Naive B cell (primary cell): ENCODE measurements at regions not wholly inside any gene's neighbourhood (a gene's known extent, or its start where the extent isn't known, plus 50 kb on each side); places are given as distances from the start of the nearest gene placed in this dataset.
A peak's percentile ranks its signal among the peaks of the same experiment; 100 is the strongest.
"Not testable (repeated sequence)": the region's sequence is repeated elsewhere in the genome, so short reads cannot be mapped to it uniquely, and the experiment has no call there.

ENCODE experiments used
- ATAC-seq, 2 donors: fragments of 150-1000 bp; cut with Tn5 transposase; 2 replicates each; pipeline ENCODE4 v1.10.0; 2021; ENCODE audit warnings: low read depth in 2 of 2, mild to moderate bottlenecking in 2 of 2, moderate library complexity in 2 of 2
- DNase-seq: peaks from one replicate; pipeline ENCODE4 v3.0.0; 2022
- H3K27ac Mint-ChIP-seq, 6 donors: one replicate each; pipeline ENCODE4 v1.8.0; 2020 to 2022; ENCODE audit warnings: mild to moderate bottlenecking in 6 of 6, mixed read lengths in 6 of 6, moderate library complexity in 5 of 6, inconsistent platforms in 2 of 6
- H3K27me3 Mint-ChIP-seq, 3 donors: one replicate each; pipeline ENCODE4 v1.8.0; 2021 to 2022; ENCODE audit warnings: mixed read lengths in 3 of 3, mild to moderate bottlenecking in 1 of 3
- H3K36me3 Mint-ChIP-seq, 2 donors: one replicate each; pipeline ENCODE4 v1.8.0; 2020 to 2022; ENCODE audit warnings: mixed read lengths in 2 of 2, inconsistent platforms in 1 of 2, mild to moderate bottlenecking in 1 of 2
- H3K4me1 Mint-ChIP-seq, 3 donors: one replicate each; pipeline ENCODE4 v1.8.0; 2020 to 2022; ENCODE audit warnings: mixed read lengths in 3 of 3, inconsistent platforms in 1 of 3, mild to moderate bottlenecking in 1 of 3, moderate library complexity in 1 of 3
- H3K4me3 Mint-ChIP-seq, 8 donors: one replicate each; pipeline ENCODE4 v1.8.0; 2020 to 2022; ENCODE audit warnings: mild to moderate bottlenecking in 8 of 8, mixed read lengths in 8 of 8, moderate library complexity in 8 of 8, inconsistent platforms in 2 of 8
- H3K9me3 Mint-ChIP-seq, 7 donors: one replicate each; pipeline ENCODE4 v1.8.0; 2020 to 2022; ENCODE audit warnings: mixed read lengths in 7 of 7, mild to moderate bottlenecking in 5 of 7, inconsistent platforms in 2 of 7, moderate library complexity in 1 of 7

DNA sequence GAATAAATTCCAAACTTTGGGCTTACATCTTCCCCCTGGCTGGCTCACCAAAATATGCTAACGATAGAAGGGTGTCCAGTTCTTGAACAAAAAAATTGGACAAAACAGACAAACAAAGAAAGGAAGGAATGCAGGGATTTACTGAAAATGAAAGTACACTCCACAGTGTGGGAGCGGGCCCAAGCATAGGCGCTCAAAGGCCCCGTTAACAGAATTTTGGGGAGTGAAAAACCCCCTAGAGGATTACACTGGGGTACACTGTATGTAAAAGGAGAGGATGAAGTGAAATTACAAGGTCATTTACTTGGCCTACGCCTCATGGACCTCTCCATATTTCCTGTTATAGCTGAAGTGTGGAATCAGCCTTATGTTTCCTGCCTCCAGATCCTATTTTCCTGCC lies 899.7 kb downstream of the DSC3 start:
- no peak for ATAC-seq
- H3K9me3 Mint-ChIP-seq, result peaks cover 4 to 13% (median 5%) of the 10 kb centered on the region in 7 donors
- H3K4me3 Mint-ChIP-seq, result no peak overlapping the region

DNA sequence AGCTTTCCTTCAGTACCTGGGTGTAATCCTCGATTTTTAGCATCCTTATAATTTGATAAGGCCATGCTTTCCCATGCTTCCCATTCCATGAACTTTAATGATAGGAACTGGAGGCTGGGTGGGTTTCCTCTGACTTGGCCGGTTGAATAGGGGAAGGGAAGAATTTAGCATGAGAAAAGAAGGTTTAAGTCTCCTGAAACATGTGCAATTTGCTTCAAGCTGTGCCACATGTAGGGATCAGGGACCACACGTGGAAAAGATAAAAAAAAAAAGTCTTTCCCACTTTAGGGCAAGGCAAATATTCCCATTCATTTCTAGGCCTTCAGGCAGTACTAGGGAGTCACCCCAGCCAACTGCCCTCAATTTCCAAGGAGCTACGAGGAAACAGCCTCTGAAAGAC lies 900.3 kb downstream of the DSC3 start:
- no peaks in the 10 kb centered on the region for H3K36me3 Mint-ChIP-seq
- no peak for ATAC-seq
- H3K9me3 Mint-ChIP-seq, result peaks cover 4 to 13% (median 5%) of the 10 kb centered on the region in 7 donors
- H3K27me3 Mint-ChIP-seq, result no peaks in the 10 kb centered on the region
- no peak for DNase-seq
- H3K4me1 Mint-ChIP-seq, result peaks cover 0 to 7% (median 5%) of the 10 kb centered on the region in 3 donors
- no peak overlapping the region for H3K4me3 Mint-ChIP-seq
- no peak overlapping the region for H3K27ac Mint-ChIP-seq

More for the DNA sequence above, 899.7 kb downstream of the DSC3 start:
- Mint-ChIP-seq H3K4me1 (peaks cover 5 to 7% (median 5%) of the 10 kb centered on the region in 3 donors), H3K27me3 (no peaks in the 10 kb centered on the region), H3K27ac (no peak overlapping the region), H3K36me3 (no peaks in the 10 kb centered on the region)
- DNase-seq, result no peak

DNA sequence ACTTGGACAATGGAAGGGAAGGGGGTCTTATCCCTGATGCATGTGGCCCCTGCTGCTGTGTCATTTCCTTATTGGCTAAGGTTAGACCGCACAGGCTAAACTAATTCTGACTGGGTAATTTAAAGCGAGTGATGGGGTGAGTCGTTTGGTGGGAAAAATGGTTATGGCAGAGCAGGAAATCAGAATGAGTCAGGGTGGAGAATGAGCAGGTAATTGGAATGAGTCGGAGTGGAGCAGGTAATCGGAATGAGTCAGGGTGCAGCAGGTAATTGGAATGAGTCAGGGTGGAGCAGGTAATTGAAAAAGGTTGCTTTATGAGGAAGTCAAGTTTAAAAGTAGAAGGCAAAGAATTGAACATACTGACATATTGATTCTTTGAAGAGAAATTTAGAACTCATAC lies 901.0 kb downstream of the DSC3 start:
- ATAC-seq, H3K27me3 Mint-ChIP-seq, H3K27ac Mint-ChIP-seq: not testable (repeated sequence)

DNA sequence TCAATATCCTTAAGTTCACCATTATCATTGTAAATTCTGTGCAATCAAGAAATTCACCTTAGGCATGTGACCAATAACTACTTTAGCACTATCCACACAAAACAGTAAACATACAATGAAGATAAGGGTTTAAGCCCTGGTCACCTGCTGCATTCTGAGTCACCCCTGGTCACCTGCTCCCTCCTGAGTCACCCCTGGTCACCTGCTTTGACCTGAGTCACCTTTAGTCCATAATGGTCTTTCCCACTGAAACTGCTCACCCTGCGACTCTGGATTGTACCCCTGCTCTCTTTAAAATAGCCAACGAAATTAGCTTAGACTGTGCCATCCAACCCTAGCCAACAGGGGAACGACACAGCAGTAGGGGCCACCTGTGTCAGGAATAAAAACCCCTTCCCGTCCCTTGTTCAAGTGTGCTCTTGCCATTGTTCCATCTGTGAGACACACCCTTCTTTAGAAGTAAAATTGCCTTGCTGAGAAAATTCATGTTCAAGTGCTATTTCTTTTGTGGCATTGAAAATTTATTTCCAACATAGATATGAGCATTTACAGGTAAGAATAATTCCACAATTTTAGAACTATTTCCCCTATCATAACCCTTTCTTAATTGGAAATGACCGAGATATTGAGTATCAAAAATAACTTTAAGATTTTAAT lies 902.8 kb downstream of the DSC3 start:
- no peaks in the 10 kb centered on the region for H3K36me3 Mint-ChIP-seq
- H3K4me3 Mint-ChIP-seq, result no peak overlapping the region
- H3K27ac Mint-ChIP-seq, result no peak overlapping the region
- DNase-seq, result no peak
- no peaks in the 10 kb centered on the region for H3K27me3 Mint-ChIP-seq
- H3K9me3 Mint-ChIP-seq, result peaks cover 4 to 12% (median 5%) of the 10 kb centered on the region in 7 donors
- H3K4me1 Mint-ChIP-seq, result peaks cover 0 to 5% (median 4%) of the 10 kb centered on the region in 3 donors
- no peak for ATAC-seq

More for the DNA sequence above, 901.0 kb downstream of the DSC3 start:
- H3K4me1 Mint-ChIP-seq, H3K36me3 Mint-ChIP-seq, H3K4me3 Mint-ChIP-seq, DNase-seq: not testable (repeated sequence)
- peaks cover 4 to 13% (median 5%) of the 10 kb centered on the region in 7 donors for H3K9me3 Mint-ChIP-seq

DNA sequence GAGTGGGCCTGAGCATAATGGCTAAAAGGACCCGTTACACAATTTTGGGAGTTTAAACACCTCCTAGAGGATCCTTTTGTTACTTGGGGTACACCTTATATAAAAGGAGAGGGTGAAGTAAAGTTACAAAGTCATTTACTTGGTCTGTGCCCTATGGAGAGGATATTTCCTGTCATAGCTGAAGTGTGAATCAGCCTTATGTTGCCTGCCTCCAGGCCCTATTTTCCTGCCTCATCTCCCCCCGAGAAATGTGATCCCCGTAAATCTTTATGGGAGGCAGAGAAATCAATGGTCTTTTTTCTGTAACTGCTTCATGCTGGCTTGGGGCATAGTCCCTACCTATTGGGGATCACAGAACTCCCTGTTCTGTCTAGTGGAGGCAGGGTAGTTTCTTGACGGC lies 906.6 kb downstream of the DSC3 start:
- Mint-ChIP-seq H3K27ac (no peak overlapping the region), H3K27me3 (no peaks in the 10 kb centered on the region), H3K4me3 (no peak overlapping the region), H3K9me3 (peaks cover 2 to 11% (median 8%) of the 10 kb centered on the region in 7 donors), H3K4me1 (no peaks in the 10 kb centered on the region), H3K36me3 (no peaks in the 10 kb centered on the region)
- no peak for ATAC-seq
- DNase-seq, result no peak

DNA sequence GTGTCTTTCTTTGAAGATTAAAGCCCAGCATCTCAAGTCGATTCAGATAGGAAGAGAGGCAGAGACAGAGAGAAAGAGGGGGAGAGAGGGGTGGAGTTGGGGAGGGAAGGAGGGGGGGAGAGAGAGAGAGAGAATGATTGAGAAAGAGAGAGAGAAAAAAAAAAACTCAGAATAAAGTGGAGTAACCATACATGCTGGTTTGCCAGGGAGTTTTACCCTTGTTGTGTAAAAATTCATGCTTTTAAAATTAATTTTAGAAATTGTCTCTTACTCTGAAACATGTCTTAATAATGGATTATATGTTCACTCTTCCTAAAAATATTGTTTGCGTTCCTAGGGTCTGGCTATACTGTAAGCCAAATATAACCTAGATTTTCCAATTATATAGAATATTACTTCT lies 908.5 kb downstream of the DSC3 start:
- Mint-ChIP-seq H3K27me3 (no peaks in the 10 kb centered on the region), H3K9me3 (peaks cover 0 to 15% (median 3%) of the 10 kb centered on the region in 7 donors), H3K27ac (no peak overlapping the region), H3K4me1 (no peaks in the 10 kb centered on the region), H3K36me3 (no peaks in the 10 kb centered on the region), H3K4me3 (no peak overlapping the region)
- no peak for ATAC-seq
- DNase-seq, result no peak

DNA sequence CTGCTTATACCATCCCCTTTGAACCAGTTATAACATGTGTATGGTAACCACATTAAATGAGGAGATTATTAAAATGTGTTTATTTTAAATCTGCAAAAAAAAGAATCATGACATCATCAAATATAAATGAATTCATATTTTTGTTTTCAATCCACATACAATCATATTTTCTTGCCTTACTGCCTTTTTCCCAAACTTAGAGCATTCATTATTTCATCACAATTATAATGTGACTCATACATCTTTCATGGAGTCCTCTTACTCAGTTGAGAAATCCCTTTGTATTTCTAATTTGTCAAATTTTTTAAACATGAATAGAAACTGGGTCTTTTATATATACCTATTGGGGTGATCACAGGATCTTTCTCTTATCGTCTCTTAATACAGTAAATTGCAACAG lies 909.6 kb downstream of the DSC3 start:
- Mint-ChIP-seq H3K27me3 (no peaks in the 10 kb centered on the region), H3K9me3 (peaks cover 0 to 15% (median 3%) of the 10 kb centered on the region in 7 donors), H3K4me1 (no peaks in the 10 kb centered on the region), H3K36me3 (no peaks in the 10 kb centered on the region), H3K27ac (no peak overlapping the region), H3K4me3 (no peak overlapping the region)
- no peak for ATAC-seq
- DNase-seq, result no peak

DNA sequence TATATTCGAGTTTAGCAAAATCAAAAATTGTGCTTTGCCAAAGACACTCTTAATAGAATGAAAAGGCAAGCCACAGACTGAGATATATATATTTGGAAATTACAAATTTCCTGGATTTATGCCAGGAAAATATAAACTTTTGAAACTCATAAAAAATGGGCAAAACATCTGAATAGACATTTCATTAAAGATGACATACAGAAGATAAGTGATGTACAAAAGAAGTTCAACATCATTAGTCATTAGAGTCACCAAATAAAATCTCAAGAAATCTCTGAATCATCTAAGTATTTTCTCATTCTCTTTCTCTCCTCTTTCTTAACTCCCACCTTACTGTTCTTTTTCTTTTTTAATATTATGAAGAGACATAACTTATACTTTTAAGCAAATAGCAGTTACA lies 921.1 kb downstream of the DSC3 start:
- ATAC-seq, result no peak
- Mint-ChIP-seq H3K36me3 (no peaks in the 10 kb centered on the region), H3K27ac (no peak overlapping the region), H3K4me1 (no peaks in the 10 kb centered on the region), H3K9me3 (peaks cover 0 to 17% (median 4%) of the 10 kb centered on the region in 7 donors), H3K4me3 (no peak overlapping the region), H3K27me3 (no peaks in the 10 kb centered on the region)
- DNase-seq, result no peak

DNA sequence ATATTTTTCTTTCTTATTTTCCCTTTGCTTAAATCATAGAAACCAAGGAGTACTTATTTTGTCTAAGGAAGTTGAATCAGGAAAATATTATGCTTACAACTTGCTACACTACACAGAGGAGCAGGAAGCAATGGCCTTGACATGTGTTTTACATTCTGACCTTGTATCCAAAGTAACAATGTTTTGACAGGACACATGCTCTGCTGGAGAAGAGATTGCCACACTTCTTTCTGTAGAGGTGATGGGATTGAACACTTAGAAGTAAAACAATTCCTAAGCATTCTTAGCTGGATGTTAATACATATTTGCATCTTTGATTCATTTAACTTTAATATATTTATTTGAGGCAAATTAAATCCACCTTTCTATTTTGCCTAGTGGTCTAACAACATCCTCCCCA lies 929.1 kb downstream of the DSC3 start:
- H3K4me1 Mint-ChIP-seq, result no peaks in the 10 kb centered on the region
- DNase-seq, result no peak
- ATAC-seq, result no peak
- no peaks in the 10 kb centered on the region for H3K27me3 Mint-ChIP-seq
- no peak overlapping the region for H3K27ac Mint-ChIP-seq
- H3K4me3 Mint-ChIP-seq, result no peak overlapping the region
- H3K36me3 Mint-ChIP-seq, result no peaks in the 10 kb centered on the region
- H3K9me3 Mint-ChIP-seq, result peaks cover 0 to 10% (median 0%) of the 10 kb centered on the region in 7 donors

DNA sequence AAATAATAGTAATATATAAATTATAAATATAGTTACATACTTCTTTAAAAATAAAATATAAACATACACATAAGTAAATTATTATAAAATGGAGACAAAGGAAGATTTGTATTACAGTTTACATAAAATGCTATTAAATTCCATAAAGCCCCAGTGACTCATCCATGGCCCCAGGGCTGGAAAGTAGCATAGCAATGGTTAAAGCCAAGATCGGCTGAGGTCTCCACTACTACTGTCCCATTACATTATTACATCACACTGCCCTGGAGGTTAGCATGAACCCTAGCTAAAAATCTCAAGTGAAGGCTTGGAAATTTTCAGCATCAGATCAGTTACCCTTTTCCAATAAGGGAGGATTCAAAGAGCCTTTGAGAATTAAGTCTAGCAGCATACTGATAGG lies 936.2 kb downstream of the DSC3 start:
- Mint-ChIP-seq H3K4me3 (no peak overlapping the region), H3K27ac (no peak overlapping the region), H3K4me1 (no peaks in the 10 kb centered on the region), H3K9me3 (peaks cover 0 to 5% (median 0%) of the 10 kb centered on the region in 7 donors), H3K27me3 (no peaks in the 10 kb centered on the region), H3K36me3 (no peaks in the 10 kb centered on the region)
- no peak for DNase-seq
- no peak for ATAC-seq

DNA sequence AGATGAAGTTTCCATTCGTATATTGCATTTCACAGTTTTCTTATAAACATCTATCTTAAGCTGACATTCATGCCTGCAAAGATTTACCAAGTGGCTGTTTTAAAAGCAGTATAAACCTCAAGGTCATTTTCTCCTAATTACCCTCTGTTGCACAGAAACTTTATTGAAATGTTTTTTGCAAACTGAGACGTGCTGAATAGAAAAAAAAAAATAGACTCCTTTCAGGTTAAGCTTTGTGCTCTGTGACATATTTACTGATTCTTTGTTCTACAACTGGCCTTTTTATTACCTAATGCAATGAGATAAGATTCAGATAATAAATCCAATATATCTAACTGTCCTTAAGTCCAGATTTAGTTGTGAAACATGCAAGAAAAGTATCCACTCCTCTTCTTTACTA lies 938.7 kb downstream of the DSC3 start:
- Mint-ChIP-seq H3K9me3 (peaks cover 0 to 5% (median 0%) of the 10 kb centered on the region in 7 donors), H3K27ac (peak overlapping the region in 1 of 6 donors; percentile 7), H3K4me1 (no peaks in the 10 kb centered on the region), H3K27me3 (no peaks in the 10 kb centered on the region), H3K4me3 (no peak overlapping the region), H3K36me3 (no peaks in the 10 kb centered on the region)
- no peak for ATAC-seq
- DNase-seq, result no peak

DNA sequence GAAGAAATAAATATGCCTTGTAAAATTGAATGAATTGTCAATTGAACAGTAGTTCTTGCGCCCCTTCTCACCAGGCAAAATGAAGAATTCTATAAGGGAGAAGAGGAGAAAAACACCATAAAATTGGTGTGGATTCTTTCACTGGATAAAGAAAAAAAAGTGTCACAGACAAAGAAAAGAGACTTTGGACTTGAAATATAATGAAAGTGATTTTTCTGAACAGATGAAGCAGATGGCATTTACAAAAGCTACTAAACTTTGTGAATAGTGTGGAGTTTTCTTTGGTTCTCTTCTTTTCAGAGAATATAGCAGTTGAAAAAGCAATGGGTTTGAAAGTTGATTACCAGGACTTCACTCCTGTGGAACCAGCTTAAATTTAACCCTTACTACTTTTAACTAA lies 945.7 kb downstream of the DSC3 start:
- Mint-ChIP-seq H3K4me3 (no peak overlapping the region), H3K9me3 (peaks cover 0 to 4% (median 0%) of the 10 kb centered on the region in 7 donors), H3K27ac (no peak overlapping the region), H3K27me3 (no peaks in the 10 kb centered on the region), H3K4me1 (no peaks in the 10 kb centered on the region), H3K36me3 (no peaks in the 10 kb centered on the region)
- ATAC-seq (no peak), DNase-seq (no peak)

DNA sequence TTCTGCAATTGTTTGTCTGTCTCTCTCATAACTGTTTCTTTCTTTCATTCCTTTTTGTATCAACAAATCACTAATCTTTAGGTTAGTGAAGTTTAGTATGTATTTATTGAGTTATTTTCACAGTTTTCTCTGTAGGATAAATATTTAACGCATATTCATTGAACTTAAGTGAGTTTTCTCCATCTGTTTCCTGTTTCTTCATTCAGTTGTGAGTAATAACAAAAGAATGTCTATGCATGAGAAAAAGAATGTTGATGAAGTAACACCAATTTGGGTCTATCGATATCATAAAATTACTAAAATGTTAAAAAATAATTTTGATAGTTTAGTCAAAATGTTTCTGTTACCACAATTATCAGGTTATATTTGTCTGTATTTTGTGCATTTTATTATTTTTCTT lies 948.0 kb downstream of the DSC3 start:
- no peak for ATAC-seq
- DNase-seq, result no peak
- no peaks in the 10 kb centered on the region for H3K36me3 Mint-ChIP-seq
- H3K9me3 Mint-ChIP-seq, result peaks cover 0 to 6% (median 0%) of the 10 kb centered on the region in 7 donors
- H3K4me3 Mint-ChIP-seq, result no peak overlapping the region
- no peak overlapping the region for H3K27ac Mint-ChIP-seq
- H3K4me1 Mint-ChIP-seq, result no peaks in the 10 kb centered on the region
- H3K27me3 Mint-ChIP-seq, result no peaks in the 10 kb centered on the region

DNA sequence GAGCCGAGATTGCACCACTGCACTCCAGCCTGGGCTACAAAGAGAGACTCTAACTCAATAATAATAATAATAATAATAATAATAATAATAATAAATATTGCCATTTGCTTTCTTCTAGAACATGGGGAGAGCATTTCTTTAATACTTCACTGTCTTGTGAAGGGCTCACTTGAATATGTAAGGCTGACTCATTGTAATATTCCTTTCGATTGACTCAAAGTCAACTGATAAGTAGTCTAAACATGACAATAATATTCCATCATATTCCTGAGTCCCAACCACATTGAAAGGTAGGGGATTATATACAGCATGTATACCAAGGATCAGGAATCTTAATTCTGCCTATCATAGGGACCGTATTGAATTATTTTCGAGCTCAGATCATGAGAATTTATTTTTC lies 949.2 kb downstream of the DSC3 start:
- no peaks in the 10 kb centered on the region for H3K27me3 Mint-ChIP-seq
- H3K4me3 Mint-ChIP-seq, result no peak overlapping the region
- H3K27ac Mint-ChIP-seq, result no peak overlapping the region
- DNase-seq, result no peak
- H3K9me3 Mint-ChIP-seq, result peaks cover 0 to 6% (median 0%) of the 10 kb centered on the region in 7 donors
- H3K4me1 Mint-ChIP-seq, result no peaks in the 10 kb centered on the region
- no peaks in the 10 kb centered on the region for H3K36me3 Mint-ChIP-seq
- no peak for ATAC-seq
